Thymus (tissue), 11 donors: ENCODE measurements at regions not wholly inside any gene's neighbourhood (a gene's known extent, or its start where the extent isn't known, plus 50 kb on each side); places are given as distances from the start of the nearest gene placed in this dataset.
A peak's percentile ranks its signal among the peaks of the same experiment; 100 is the strongest.

ENCODE experiments used
- DNase-seq, 9 donors: peaks; one replicate each; pipeline ENCODE4 v3.0.0-alpha.2; 2013; ENCODE audit warnings: low spot score in 9 of 9, low read depth in 6 of 9, missing footprints in 1 of 9
- H3K27ac ChIP-seq, 2 donors: one replicate each; pipeline ENCODE4 v1.5.1; 2013; ENCODE audit warnings: control low read depth in 1 of 2, low read depth in 1 of 2, low read length in 1 of 2, mild to moderate bottlenecking in 1 of 2, moderate library complexity in 1 of 2
- H3K27me3 ChIP-seq, 2 donors: one replicate each; pipeline ENCODE4 v1.5.1; 2013; ENCODE audit warnings: low read length in 1 of 2; ENCODE audit not compliant: control insufficient read depth in 2 of 2, insufficient read depth in 1 of 2
- H3K36me3 ChIP-seq, 2 donors: one replicate each; pipeline ENCODE4 v1.5.1; 2013; ENCODE audit warnings: low read length in 1 of 2, mild to moderate bottlenecking in 1 of 2, moderate library complexity in 1 of 2; ENCODE audit not compliant: control insufficient read depth in 2 of 2, insufficient read depth in 2 of 2
- H3K4me1 ChIP-seq, 2 donors: one replicate each; pipeline ENCODE4 v1.5.1; 2013; ENCODE audit warnings: low read length in 2 of 2; ENCODE audit not compliant: control insufficient read depth in 2 of 2, insufficient read depth in 2 of 2
- H3K4me3 ChIP-seq, 2 donors: one replicate each; pipeline ENCODE4 v1.5.1; 2013; ENCODE audit warnings: low read length in 2 of 2, control low read depth in 1 of 2, mild to moderate bottlenecking in 1 of 2
- H3K9me3 ChIP-seq, 2 donors: one replicate each; pipeline ENCODE4 v1.5.1; 2013; ENCODE audit warnings: low read length in 1 of 2, mild to moderate bottlenecking in 1 of 2; ENCODE audit not compliant: control insufficient read depth in 2 of 2, insufficient read depth in 1 of 2
- WGBS: extraction: QIAGEN DNeasy Blood & Tissue Kit; methylation state at CpG from one replicate; pipeline ENCODE4 v1.1.7; 2013; 5-methylcytosine and 5-hydroxymethylcytosine counted together
- donor health status: healthy.

DNA sequence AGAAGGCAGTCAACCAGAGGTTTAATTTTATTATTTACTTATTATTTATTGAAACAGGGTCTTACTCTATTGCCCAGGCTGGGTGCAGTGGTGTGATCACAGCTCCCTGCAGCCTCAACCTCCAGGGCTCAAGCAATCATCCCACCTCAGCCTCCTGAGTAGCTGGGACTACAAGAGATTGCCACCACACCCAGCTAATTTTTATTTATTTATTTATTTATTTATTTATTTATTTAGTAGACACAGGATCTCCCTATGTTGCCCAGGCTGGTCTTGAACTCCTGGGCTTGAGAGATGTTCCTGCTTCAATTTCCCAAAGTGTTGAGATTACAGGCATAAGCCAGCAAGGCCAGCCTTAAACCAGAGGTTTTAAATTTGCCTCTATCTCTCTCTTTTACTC is 83.1 kb downstream of the RCN1 start:
- H3K27me3 ChIP-seq = peaks cover 0 to 4% of the 10 kb centered on the region in 2 donors
- no peak overlapping the region for H3K27ac ChIP-seq
- H3K4me3 ChIP-seq = no peak overlapping the region
- no peak for DNase-seq
- H3K9me3 ChIP-seq = no peaks in the 10 kb centered on the region
- H3K36me3 ChIP-seq = no peaks in the 10 kb centered on the region
- H3K4me1 ChIP-seq = peaks cover 0 to 9% of the 10 kb centered on the region in 2 donors

DNA sequence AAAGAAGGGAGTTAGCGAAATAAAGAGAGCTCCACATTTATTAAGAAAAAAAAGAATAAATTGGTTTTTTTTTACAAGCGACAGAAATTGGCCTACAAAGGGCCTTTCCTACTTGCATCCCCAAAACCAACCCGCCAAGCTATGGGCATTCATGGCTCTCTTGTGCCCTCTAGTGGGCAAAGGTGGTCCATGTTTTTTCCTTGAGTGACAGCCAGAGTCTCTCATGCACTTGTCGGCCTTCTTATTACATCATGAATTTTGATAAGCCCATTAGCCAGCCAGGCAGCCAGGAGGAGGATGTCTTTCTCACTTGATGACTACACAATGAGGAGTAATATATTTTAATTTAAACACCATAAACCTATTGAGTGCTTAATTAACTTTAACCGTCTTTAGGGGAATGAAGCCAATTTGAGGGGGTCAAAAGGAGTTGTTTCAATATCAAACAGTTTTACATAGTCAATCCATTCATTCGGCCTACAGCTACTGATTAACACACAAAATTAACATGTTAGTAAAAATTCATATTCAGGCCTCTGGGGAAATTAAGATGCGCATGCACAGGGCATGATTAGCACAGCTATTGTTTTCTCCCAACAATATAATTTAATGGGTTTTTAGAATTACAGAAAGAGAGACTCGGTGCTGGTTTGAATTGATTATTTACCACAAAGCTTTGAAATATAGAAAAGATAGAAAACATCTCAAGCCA is 85.5 kb downstream of the RCN1 start:
- 52% methylated on average over 8 of the region's 8 CpGs for WGBS
- peaks cover 0 to 4% of the 10 kb centered on the region in 2 donors for H3K27me3 ChIP-seq
- DNase-seq = peak; percentile 41 to 91 (median 76)
- no peaks in the 10 kb centered on the region for H3K36me3 ChIP-seq
- no peaks in the 10 kb centered on the region for H3K9me3 ChIP-seq
- H3K27ac ChIP-seq = no peak overlapping the region
- peaks cover 0 to 5% of the 10 kb centered on the region in 2 donors for H3K4me1 ChIP-seq
- H3K4me3 ChIP-seq = no peak overlapping the region

DNA sequence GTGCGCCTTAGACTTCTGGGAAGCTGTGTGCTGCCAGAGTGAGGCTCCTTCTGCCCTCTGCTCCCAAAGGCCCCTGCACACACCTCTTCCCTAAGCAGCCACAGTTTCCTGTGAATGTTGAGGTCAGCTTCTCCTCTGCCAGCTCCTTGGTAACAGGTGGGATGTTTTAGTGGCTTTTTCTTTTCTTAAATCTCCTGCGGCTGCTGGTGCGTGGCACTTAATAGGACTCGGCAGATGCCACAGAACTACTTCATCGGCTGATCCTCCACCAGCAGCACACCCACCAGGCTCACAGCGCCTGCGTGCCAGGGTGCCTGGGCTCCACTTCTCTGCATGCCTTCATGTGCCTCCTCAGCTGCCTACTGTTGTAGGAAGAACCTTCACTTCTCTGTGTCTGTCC is 87.8 kb downstream of the RCN1 start:
- Histone ChIP-seq H3K4me3 (no peak overlapping the region), H3K4me1 (no peaks in the 10 kb centered on the region), H3K27me3 (peaks cover 0 to 2% of the 10 kb centered on the region in 2 donors), H3K9me3 (no peaks in the 10 kb centered on the region), H3K36me3 (no peaks in the 10 kb centered on the region), H3K27ac (no peak overlapping the region)
- DNase-seq = no peak
- WGBS = 64% methylated on average over 7 of the region's 7 CpGs

DNA sequence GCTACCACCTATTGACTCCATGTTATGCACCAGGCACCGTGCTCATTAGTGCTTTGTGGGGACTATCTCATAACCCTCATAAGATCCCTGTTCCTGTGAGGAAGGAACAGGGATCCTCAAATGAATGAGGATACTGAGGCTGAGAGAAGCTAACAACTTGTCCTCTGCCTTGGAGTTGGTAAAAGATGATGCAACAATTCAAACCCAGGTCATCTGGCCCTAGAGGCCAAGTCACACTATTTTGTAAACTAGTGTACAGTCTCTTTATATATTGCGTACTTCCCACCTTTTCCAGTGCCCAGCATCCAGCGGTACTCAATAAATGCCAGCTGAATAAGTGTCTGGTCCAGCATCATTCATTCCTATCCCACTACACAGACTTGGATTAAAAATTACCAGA is 92.6 kb downstream of the RCN1 start:
- Histone ChIP-seq H3K27ac (no peak overlapping the region), H3K9me3 (no peaks in the 10 kb centered on the region), H3K36me3 (no peaks in the 10 kb centered on the region), H3K4me1 (no peaks in the 10 kb centered on the region), H3K4me3 (no peak overlapping the region), H3K27me3 (peaks cover 0 to under 1% of the 10 kb centered on the region in 2 donors)
- DNase-seq = no peak
- 98% methylated on average over 3 of the region's 3 CpGs for WGBS

DNA sequence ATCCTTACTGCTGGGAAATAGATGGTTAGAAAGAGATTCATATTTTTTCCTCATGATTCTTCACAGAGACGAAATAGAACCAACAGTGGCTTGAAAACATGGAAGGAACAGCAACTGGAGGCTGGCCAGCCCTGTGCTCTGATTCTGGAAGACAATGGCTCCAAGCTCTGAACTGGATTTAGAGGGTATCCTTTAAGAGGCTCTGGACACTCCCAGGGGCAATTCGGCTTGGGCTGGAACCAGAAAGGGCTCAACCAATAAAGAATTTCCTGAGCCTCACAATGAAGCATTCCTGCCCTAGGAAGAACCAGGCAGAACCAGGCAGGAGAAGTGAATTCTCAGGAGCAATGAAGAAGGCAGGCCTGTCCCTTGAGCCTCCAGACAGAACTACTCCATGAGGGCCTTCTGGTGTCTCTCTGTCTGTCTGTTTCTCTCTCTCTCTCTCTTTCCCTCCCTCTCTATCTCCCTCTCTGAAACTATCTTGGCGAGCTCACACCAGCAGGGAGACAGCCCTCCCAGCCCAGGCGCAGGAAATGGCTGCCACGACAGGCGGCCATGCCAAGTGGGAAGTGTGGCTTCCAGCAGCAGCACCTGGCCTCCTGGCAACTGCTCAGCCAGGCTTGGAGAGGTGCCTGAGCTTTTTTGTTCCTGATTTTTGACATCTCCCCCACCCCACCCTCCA is 93.3 kb downstream of the RCN1 start:
- Histone ChIP-seq H3K27me3 (no peaks in the 10 kb centered on the region), H3K4me1 (no peaks in the 10 kb centered on the region), H3K27ac (no peak overlapping the region), H3K4me3 (no peak overlapping the region), H3K36me3 (no peaks in the 10 kb centered on the region), H3K9me3 (no peaks in the 10 kb centered on the region)
- 63% methylated on average over 6 of the region's 6 CpGs for WGBS
- DNase-seq = no peak

DNA sequence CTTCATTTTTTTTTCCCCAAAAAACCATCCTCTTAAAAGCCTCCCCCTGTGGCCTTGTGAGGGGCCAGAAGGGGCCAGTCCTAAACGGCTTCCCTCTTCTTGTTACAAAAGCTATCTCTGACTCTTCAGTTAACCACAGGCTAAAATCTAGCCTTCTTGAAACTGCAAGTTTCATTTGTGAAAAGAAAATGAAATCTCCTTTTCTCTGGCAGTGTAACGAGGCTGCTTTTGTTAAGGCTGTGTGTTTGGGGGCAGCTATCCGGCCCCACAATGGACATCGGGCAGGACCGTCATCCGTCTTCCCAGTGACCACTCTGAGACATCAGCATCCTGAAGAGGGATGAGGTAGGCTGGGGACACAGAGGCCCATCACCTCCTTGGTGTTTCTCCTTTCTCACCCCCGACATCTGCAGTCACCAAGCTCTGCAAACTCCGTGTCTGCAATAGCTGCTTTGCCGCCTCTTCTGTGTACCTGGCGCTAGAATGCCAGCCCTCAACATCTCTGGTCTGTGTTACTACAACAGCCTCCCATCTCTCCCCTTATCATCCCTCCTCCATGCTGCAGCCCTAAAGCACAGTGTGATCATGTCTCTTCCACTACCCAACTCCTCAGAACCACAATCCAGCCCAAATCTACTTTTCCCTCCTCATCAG is 94.0 kb downstream of the RCN1 start:
- H3K9me3 ChIP-seq = no peaks in the 10 kb centered on the region
- H3K27me3 ChIP-seq = no peaks in the 10 kb centered on the region
- H3K4me1 ChIP-seq = no peaks in the 10 kb centered on the region
- DNase-seq = no peak
- H3K36me3 ChIP-seq = no peaks in the 10 kb centered on the region
- H3K27ac ChIP-seq = no peak overlapping the region
- 86% methylated on average over 10 of the region's 10 CpGs for WGBS
- no peak overlapping the region for H3K4me3 ChIP-seq

DNA sequence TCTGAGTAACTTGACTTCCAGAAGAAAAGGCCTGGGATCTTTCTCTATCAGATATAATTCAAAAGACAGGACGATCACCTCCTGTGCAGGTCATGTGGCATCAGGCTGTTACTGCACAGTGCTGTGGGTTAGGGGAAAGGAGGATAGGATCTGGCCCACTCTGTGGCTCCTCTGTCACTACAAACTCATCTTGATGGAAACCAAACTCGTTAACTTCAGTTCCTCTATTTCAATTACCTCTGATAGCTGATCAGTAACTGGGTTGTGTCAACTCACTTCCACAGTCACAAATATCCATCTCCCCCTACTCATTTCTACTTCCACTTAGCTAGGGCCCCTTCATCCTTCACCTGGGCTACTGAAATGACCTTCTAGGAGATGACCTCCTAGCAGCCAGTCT is 95.2 kb downstream of the RCN1 start:
- Histone ChIP-seq H3K4me3 (no peak overlapping the region), H3K9me3 (no peaks in the 10 kb centered on the region), H3K27me3 (no peaks in the 10 kb centered on the region), H3K36me3 (no peaks in the 10 kb centered on the region), H3K4me1 (no peaks in the 10 kb centered on the region), H3K27ac (no peak overlapping the region)
- 97% methylated on average over 2 of the region's 2 CpGs for WGBS
- no peak for DNase-seq

DNA sequence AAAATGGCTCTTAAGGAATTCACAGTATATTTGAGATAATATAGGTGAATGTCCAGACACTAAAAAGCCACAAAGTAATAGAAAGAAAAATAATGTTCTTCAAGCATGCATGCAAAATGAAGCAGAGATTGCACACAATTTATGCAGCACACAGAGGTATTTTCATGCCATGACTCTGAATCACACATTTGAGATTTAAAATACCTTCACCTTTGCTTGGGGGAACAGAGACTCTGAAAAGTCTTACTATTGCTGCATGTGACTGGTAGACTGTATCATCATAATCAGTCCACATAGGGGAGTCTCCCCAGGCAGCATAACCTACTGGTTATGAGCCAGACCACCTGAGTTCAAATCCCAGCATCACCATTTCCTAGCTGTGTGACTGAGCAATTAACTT is 96.2 kb downstream of the RCN1 start:
- Histone ChIP-seq H3K36me3 (no peaks in the 10 kb centered on the region), H3K27ac (no peak overlapping the region), H3K9me3 (no peaks in the 10 kb centered on the region), H3K27me3 (no peaks in the 10 kb centered on the region), H3K4me3 (no peak overlapping the region), H3K4me1 (no peaks in the 10 kb centered on the region)
- no peak for DNase-seq

DNA sequence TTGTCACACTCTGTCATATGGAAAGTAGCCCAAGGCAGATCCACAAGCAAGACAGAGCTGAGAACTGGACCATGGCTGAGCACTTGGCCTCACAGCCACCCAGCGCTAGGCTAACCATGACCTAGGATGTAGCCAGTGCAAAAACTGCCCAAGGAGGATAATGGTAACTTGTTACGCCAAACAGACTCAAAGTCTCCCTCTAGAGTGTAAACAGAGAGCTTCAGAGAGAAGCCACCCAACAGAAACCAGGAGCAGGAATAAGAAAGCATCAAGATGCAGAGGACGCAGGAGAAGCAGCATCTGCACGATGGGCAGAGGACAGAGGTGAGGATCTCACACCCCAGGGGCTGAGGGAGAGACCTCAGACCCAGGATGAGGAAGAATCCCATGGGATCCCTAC is 97.9 kb downstream of the RCN1 start:
- Histone ChIP-seq H3K36me3 (no peaks in the 10 kb centered on the region), H3K4me1 (no peaks in the 10 kb centered on the region), H3K9me3 (no peaks in the 10 kb centered on the region), H3K27ac (no peak overlapping the region), H3K27me3 (no peaks in the 10 kb centered on the region), H3K4me3 (no peak overlapping the region)
- 92% methylated on average over 4 of the region's 4 CpGs for WGBS
- DNase-seq = no peak
